ENCODE measurements at regions not wholly inside any gene's neighbourhood (a gene's known extent, or its start where the extent isn't known, plus 50 kb on each side); places are given as distances from the start of the nearest gene placed in this dataset.
"Not testable (repeated sequence)": the region's sequence is repeated elsewhere in the genome, so short reads cannot be mapped to it uniquely, and the experiment has no call there.

DNA sequence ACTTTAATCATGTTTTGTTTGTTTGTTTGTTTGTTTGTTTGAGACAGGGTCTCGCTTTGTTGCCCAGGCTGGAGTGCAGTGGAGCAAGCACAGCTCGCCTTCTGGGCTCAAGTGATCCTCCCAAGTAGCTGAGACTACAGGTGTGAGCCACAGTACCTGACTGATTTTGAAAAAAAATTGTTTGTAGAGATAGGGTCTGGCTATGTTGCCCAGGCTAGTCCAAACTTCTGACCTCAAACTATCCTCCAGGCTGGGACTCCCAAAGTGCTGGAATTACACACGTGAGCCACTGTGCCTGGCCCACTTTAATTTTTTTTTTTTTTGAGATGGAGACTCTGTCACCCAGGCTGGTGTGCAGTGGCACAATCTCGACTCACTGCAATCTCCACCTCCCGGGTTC is 74.8 kb upstream of the CLDN5 start:
- FAIRE-seq, result no peak
- no peak for DNase-seq (ENCODE audit: insufficient read length, low spot score)

DNA sequence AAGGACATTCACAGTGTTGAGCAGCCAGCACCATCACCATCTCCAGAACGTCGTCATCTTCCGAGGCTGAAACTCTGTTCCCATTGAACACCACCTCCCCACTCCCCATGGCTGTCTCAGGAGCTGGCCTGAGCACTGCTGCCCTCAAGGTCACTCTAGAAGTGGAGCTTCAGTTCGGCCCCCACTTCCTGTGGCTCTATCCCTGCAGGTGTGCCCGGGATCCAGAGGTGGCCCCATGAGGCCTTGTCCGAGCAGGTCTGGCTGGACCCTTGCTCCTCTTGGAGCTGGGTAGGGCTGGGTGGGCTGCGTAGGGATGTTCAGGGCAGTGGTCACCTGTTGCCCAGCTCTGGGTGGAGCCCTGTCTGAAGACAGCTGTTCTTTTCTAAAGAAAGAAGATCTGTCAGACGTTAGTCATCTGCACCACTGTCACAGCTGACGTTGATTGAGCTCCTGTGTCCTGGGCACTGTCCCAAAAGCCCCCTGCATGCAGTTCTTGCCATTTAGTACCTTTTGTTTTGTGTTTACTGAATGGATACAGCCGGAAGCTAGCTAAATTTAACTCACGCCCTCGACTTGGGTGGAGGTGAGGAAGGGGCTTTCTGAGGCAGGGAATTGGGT is 75.5 kb upstream of the CLDN5 start:
- no peak for DNase-seq (ENCODE audit: insufficient read length, low spot score)
- FAIRE-seq, result no peak

DNA sequence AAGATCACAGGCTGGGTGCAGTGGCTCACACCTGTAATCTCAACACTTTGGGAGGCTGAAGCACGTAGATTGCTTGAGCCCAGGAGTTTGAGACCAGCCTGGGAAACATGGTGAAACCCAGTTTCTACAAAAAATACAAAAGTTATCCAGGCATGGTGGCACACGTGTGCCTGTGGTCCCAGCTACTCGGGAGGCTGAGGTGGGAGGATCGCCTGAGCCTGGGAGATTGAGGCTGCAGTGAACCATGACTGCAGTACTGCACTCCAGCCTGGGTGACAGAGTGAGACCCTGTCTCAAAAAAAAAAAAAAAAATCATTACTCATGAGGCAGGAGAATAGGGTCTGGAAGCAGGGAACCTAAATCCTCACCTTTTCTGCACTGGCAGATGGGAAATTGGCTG is 79.1 kb upstream of the CLDN5 start:
- not testable (repeated sequence) for FAIRE-seq; DNase-seq (ENCODE audit: insufficient read length, low spot score)

DNA sequence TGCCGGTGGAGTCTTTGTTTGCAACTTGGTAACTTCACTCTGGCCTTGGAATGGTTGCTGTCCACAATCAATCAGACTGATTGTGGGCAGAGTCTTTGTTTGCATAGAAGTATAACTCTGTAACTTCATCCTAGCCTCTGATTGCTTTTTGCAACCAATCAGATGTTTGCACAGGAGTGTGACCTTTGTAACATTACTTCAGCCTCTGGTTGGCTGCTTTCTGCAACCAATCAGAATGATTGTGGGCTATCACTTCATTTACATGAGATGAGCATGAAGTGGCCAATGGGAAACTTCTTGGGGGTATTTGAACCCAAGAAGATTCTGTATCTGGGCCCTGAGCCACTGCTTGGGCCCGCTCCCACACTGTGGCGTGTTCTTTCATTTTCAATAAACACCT is 79.6 kb upstream of the CLDN5 start:
- no peak for FAIRE-seq

GRCh38 chr22:19604711-19605268 is 80.6 kb upstream of the CLDN5 start:
- no peak for DNase-seq (ENCODE audit: insufficient read length, low spot score)
- FAIRE-seq, result no peak

More for the DNA sequence above, 79.6 kb upstream of the CLDN5 start:
- DNase-seq (ENCODE audit: insufficient read length, low spot score), result no peak

GRCh38 chr22:19605508-19606331 is 81.5 kb upstream of the CLDN5 start:
- no peak for DNase-seq (ENCODE audit: insufficient read length, low spot score)
- no peak for FAIRE-seq

- no peak for DNase-seq (ENCODE audit: insufficient read length, low spot score)
- no peak for FAIRE-seq
Measured at GRCh38 chr22:19606332-19607191, 82.4 kb upstream of the CLDN5 start.

GRCh38 chr22:19607192-19608002 is 83.2 kb upstream of the CLDN5 start:
- no peak for FAIRE-seq
- no peak for DNase-seq (ENCODE audit: insufficient read length, low spot score)

DNA sequence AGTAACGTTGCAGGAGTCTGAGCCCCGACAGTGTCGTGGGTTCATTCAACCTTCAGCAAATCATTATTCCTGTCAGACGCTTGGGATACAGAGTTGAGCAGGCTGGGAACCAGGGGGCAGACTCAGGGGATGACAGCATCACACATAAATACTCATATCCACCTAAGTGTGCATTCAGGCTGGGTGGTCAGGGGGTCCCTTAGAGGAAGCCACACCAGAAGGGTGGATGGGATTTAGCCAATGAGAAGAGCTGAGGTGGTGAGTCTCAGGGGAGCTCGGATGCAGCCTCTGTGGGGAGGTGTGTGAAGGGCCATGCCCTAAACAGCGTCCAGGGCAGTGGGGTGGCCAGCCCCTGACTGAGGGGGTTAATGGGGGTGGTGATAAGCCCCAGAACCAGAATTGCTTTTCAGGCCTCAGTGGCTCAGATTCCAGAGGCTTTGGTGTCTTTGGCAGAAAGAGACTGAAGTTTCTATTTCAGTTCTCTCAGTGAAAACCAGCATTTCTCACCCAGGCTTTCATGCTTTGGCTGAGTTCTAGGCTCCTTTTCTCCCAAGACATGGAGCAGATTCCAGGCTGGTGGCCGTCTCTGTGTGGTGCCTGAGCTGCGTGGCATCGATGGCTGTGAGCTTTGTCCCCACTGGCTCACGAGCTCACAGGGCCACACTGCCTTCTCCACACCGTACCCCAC is 83.9 kb upstream of the CLDN5 start:
- DNase-seq (ENCODE audit: insufficient read length, low spot score), result no peak
- no peak for FAIRE-seq

GRCh38 chr22:19609753-19610152 is 85.5 kb upstream of the CLDN5 start:
- not testable (repeated sequence) for FAIRE-seq; DNase-seq (ENCODE audit: insufficient read length, low spot score)

DNA sequence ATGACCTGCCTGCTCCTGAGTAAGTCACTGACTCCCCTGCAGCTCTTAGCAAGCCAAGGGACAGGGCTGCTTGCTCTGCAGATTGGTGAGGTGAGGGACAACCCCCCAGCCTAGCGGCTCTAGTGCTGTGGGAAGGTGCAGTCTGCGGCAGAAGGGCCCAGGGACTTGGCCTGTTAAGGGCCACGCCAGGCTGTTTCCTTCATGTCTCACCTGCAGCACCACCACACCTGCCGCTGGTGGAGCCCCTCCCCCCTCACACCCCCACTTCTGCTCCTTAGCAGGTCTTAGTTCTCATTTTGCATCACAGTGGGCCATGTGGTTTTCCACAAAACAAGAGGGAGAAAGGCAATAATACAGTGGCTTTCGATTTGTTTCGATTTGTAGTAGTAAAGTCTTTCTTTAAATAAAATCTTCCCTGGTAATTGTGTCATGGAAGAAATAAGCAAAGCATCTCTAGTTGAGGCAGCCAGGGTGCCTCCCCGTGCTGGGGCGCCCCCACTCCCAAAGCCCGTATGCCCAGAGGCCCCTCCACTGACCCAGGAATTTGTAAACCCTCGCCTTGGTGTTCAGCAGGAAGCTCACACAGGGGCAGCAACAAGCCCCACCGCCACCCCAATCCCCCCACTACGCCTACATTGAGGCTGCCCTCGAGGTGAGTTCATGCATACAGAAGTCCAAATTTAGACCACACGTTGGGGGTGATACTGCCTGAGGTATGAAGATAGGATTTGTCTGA is 86.5 kb upstream of the CLDN5 start:
- no peak for FAIRE-seq
- DNase-seq (ENCODE audit: insufficient read length, low spot score), result no peak

DNA sequence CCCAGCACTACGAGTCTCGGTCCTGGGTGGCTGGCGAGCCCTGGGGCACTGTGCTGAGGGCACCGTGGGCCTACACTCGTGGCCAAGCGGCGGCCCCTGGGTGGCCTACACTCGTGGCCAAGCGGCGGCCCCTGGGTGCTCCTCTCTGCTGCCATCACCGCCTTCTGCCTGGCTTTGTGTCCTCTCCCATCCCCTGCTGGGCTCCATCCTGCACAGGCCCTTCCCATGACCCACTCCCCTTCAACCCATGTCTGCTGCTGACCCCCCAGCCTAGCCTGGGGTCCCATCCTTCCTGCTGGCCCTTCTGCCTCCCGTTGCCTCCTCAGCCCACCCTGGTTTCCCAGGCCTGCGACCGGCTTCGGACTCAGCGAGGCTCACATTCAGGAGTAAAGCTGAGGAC is 87.4 kb upstream of the CLDN5 start:
- DNase-seq (ENCODE audit: insufficient read length, low spot score) (no peak), FAIRE-seq (no peak)

DNA sequence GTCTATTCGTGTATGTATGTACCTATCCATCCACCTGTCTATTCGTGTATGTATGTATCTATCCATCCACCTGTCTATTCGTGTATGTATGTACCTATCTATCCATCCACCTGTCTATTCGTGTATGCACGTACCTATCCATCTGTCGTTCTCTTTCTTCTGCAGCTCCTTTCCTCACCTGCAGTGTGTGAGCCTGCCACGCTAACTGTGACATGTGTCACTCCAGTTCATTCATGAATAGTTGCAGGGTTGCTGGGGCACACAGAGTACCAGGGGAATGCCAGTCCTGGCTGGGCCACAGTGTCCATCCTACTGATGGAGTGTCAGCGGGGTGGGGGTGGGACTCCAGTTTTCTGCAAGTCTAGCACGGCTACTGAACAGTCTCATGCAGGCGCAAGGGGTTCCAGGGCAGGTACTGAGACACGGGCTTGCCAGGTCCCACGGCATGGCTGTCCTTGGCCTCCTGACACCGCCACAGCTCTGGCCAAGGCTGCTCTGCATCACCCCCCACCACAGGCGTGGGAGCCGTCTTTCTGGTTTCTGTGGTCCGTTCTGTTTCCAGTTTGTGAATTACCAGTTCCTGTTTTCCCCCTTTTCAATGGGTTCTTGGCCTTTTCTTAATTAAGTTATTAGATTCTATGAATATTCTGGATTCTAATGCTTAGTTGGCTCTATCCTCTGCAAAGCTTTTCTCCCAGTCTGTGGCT is 88.8 kb upstream of the CLDN5 start:
- FAIRE-seq, result no peak

DNA sequence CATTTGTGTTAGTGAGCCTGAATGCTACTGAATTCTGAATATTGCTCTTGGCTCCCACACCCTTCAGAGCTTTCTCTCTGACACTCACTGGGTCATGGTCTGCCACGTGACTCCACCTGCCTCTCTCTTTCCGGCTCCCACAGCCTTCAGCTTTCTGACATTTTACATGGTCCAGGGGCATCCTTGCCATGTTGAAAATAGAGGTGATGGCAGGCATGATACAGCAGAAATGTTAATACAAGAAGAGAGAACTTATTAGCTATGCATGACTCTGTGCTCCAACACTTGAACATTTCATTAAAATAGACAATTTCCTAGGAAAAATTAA is 90.3 kb upstream of the CLDN5 start:
- no peak for DNase-seq (ENCODE audit: insufficient read length, low spot score)
- FAIRE-seq, result no peak

More for the DNA sequence above, 88.8 kb upstream of the CLDN5 start:
- DNase-seq (ENCODE audit: insufficient read length, low spot score), result no peak

- no peak for FAIRE-seq
- no peak for DNase-seq (ENCODE audit: insufficient read length, low spot score)
Measured at GRCh38 chr22:19615001-19615461, 90.8 kb upstream of the CLDN5 start.

GRCh38 chr22:19615867-19616581 is 91.8 kb upstream of the CLDN5 start:
- FAIRE-seq (no peak), DNase-seq (ENCODE audit: insufficient read length, low spot score) (no peak)

DNA sequence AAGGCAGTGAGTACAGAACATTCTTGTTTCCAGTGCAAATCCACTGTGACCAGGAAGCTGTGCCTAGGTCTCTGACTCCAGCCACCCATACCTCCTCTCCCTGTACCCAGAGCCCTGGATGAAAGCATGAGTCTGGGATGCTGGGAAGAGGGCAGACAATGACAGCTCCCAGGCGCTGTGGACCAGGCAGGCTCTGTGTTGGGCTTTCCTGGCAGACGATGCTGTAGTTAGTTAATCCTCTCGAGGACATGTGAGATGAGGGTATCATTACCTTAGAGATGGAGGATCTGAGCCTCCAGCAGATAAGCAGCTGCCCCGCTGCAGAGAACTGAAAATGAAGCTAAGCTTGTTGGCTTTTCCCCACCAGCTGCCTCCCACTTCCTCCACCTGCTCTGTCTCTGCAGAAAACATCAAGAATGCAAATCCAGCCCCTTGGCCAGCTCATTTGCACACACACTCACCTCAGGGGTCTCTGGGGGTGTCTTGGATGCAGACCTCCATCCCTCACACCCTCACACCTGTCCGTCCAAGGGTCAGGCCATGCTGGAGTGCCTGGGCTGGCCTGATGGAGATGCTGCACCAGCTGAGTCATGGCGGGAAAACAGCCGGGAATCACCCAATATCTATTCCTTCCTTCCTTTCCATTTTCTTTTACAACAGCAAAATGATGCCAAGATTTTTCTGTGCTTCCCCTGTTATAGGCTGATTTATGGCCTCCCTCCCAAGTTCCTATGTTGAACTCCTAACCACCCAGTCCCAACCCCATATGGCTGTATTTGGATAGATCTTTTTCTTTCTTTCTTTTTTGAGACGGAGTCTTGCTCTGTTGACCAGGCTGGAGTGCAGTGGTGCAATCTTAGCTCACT is 94.9 kb upstream of the SEPTIN5 start:
- FAIRE-seq, result no peak
- no peak for DNase-seq (ENCODE audit: insufficient read length, low spot score)
